Left lobe of liver (tissue), 2 donors: ENCODE measurements at regions not wholly inside any gene's neighbourhood (a gene's known extent, or its start where the extent isn't known, plus 50 kb on each side); places are given as distances from the start of the nearest gene placed in this dataset.
"Not testable (repeated sequence)": the region's sequence is repeated elsewhere in the genome, so short reads cannot be mapped to it uniquely, and the experiment has no call there.

ENCODE experiments used
- ATAC-seq: fragments of 200-7000 bp; cut with Tn5 transposase; one replicate; pipeline ENCODE4 v1.9.1; 2020; ENCODE audit warnings: mild to moderate bottlenecking, moderate library complexity
- DNase-seq: peaks from one replicate; pipeline ENCODE4 v3.0.0-alpha.2; 2020; ENCODE audit warnings: low spot score
- donor health status: DM: no; HTN: no; CAD: no; lungs with moderate emphysema.
- donor health status: DM: no; HTN: yes; CAD: no.

DNA sequence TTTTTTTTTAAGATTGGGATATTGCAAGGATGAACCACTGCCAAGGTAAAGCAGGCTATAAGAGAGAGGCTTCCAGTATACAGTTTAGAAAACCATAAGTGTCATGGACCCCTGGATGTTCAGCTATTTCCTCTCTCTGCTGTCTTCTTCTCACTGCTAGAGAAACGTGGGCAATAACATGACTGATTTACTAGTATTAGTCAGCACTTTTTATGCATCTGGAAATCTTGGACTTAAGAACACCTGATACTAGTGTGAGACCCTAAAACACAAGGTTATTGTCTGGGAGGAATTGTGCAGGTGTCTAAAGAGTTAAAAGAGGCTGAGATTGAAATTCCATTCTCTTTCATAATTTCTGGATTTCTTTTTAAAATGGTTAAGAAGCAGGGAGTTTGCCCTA is 460.6 kb upstream of the MCTP2 start:
- DNase-seq, result no peak

GRCh38 chr15:93762036-93762435 is 469.3 kb upstream of the MCTP2 start:
- DNase-seq (no peak), ATAC-seq (no peak)

More for the DNA sequence above, 460.6 kb upstream of the MCTP2 start:
- no peak for ATAC-seq

DNA sequence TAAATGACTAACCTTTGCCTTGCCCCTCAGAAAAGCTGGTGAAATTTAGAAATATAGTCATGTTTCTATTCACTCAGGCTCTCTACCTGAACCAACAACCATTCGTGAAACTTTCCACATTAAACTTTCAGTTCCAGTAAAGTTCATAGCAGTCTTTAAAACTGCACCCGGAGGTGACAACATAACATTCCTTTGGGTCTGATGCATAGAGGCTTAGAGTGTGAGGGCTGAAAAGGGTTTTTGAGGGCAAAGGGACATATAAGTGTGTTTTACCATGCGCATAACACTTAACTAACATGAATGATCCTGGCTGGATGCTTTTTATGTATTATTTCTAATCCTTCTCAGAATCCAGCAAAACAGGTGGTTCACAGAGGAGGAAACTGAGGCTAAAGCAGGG is 471.7 kb upstream of the MCTP2 start:
- DNase-seq (no peak), ATAC-seq (no peak)

- no peak for DNase-seq
- ATAC-seq, result no peak
These were observed 472.5 kb upstream of the MCTP2 start for GRCh38 chr15:93758824-93759223.

- ATAC-seq, result no peak
- DNase-seq, result no peak
These were observed 482.7 kb upstream of the MCTP2 start for GRCh38 chr15:93748710-93749109.

DNA sequence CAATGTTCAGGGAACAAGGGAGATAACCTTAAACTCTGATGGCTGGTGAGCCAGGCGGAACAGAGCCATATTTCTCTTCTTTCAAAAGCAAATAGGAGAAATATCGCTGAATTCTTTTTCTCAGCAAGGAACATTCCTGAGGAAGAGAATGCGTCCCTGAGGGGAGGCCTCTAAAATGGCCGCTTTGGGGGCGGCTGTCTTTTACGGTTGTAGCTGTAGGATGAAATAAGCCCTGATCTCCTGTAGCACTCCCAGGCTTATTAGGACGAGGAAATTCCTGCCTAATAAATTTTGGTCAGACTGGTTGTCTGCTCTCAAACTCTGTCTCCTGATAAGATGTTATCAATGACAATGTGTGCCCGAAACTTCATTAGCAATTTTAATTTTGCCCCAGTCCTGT is 496.4 kb upstream of the MCTP2 start:
- ATAC-seq, DNase-seq: not testable (repeated sequence)

DNA sequence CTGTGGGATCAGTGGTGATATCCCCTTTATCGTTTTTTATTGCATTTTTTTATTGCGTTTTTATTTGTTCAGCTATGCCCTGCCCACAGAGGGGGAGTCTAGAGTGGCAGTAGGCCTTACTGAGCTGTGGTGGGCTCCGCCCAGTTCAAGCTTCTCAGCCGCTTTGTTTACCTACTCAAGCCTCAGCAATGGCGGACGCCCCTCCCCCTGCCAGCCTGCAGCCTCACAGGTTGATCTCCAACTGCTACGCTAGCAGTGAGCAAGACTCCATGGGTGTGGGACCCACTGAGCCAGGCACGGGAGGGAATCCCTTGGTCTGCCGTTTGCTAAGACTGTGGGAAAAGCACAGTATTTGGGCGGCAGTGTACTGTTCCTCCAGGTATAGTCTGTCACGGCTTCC is 500.6 kb upstream of the MCTP2 start:
- no peak for DNase-seq
- ATAC-seq, result no peak

- ATAC-seq (no peak), DNase-seq (no peak)
These were observed 509.2 kb upstream of the MCTP2 start for GRCh38 chr15:93722165-93722564.

- no peak for ATAC-seq
- DNase-seq, result no peak
These were observed 510.8 kb upstream of the MCTP2 start for GRCh38 chr15:93720607-93721006.

DNA sequence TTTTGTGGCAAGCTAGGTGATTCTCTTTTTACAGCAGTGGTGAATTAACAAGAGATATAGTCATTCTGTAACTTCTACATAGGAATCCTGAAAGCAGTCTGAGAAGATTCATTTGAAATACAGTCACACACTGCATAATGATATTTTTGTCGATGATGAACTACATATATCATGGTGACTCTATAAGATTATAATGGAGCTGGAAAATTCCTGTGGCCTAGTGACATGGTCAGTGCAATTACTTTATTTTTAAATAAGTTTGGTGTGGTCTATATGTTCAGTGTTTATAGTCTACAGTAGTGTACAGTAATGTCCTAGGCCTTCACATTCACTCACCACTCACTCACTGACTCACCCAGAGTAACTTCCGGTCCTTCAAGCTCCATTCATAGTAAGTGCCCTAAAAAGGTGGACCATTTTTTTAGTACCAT is 511.4 kb upstream of the MCTP2 start:
- ATAC-seq (no peak), DNase-seq (no peak)

DNA sequence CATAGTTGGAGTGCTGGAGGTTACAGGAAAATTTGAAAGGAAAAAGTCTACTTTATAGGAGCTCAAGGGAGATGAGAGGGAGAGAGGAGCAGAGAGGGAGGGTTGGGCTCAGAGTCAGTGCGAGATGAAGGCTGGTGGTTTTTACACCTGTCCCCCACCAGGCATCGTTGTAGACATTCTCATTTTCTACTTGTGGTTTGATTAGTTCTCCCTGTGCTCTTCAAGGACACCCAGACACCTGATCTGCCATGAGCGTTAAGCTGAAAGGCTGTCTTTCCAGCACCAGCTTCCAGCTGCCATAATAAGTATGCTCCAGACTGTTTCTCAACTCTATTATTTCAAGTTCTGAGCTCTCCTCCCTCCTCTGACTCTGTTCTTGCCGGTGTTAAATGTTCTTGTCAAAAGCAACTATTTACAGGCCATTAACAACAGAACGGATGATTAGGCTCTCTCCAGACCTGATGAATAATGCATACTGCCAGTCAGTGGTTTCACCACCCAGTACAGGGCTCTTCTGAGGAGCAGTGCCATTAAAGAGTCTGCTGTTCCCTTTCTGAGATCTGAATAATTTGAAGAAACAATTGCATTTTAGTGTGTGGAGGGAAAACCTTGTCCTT is 514.6 kb upstream of the MCTP2 start:
- ATAC-seq, result no peak
- DNase-seq, result no peak

DNA sequence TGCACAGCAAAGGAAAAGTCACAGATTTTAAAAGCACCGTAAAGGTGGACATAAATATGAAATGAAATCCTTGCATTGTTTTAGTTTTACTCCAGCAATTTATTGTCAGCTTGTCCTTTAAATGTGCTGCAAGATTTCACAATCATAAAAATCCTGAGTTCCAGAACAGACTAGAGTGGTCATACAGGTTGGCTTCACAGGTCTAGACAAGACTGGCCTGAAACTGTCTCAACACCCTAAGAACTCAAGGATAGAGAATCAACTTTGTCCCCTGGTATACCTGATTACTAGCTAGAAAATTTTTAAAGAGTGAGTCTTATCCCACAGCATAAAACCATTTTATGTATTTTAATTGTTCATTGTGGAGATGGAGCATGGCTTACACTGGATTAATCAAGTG is 521.7 kb upstream of the MCTP2 start:
- no peak for DNase-seq
- ATAC-seq, result no peak

DNA sequence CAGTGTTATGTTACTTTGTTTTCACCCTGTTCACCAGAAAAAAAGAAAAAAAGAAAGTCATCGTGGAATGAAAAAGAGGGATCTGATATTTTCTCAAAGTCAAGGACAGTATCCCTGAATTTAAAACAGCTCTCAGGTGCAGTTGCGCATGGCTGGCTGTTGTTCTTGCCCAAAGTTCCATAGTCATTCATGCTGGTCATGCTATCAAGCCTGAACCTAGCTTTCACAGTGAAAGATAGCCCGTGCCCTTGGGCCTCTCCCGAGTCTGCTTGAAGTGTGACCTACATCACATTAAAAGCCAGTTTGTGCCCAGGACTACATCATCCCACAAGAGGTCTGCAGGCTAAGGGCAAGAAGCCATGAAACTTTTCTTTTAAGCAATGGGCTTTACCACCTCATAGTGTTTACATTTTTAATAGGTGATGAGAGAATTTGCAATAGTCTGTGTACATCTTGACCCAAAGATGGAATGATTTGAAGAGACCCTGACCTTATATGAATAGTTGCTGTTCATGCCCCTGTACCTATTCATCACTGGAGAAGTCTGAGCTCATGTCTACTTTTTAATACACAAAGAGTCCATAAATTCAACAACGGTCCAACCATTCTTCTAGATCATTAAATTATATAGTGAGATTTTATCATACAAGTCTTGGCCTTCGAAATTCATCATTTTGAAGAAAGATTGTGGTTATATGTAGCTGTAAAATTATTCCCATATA is 522.5 kb upstream of the MCTP2 start:
- no peak for ATAC-seq

DNA sequence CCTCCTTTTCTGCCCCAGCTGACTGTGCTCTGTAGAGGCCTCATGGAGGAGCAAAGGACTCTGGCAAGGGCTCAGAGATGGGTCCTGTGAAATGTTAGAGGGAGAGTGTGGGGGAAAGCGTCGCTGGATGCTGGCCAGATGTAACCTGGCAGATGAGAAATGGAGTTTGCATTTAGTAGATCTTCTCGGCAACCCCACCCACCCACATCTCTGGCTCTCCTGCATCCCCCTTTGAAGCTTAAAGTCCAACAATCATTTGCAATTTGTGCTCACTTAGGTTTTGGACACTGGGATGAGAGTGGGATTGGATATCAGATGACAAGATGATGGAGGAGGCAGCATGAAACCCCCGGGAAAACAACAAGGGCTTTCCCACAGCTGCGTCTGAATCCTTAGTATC is 523.6 kb upstream of the MCTP2 start:
- DNase-seq (no peak), ATAC-seq (no peak)

More for the DNA sequence above, 522.5 kb upstream of the MCTP2 start:
- DNase-seq, result no peak

DNA sequence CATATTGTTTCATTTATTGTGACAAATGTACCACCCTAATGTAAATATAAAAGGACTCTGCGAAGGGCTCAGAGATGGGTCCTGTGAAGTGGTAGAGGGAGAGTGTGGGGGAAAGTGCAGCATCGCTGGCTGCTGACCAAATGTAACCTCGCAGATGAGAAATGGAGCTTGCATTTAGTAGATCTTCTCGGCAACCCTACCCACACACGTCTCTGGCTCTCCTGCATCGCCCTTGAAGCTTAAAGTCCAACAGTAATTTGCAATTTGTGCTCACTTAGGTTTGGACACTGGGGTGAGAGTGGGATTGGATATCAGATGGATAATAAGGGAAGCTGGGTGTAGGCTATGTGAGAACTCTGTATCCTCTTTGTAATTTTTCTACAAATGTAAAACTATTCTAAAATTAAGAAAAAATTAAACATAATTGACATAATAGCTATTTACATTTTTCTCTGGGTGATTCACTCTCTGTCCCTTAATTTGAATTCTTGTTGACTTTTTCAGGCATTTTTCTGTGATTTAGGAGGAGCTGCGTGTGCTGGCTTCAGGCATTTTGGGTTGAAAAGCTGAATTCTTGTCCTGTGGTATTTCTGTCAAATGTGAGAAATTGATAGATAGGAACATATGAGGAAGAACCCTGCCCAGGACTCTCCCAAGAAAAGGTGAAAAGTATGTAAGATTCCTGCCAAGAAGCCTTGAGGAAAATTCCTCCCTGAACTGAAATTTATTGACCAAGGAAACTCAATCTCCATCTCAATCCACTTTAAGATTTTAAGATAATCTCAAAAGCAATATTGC is 524.7 kb upstream of the MCTP2 start:
- ATAC-seq (no peak), DNase-seq (no peak)

DNA sequence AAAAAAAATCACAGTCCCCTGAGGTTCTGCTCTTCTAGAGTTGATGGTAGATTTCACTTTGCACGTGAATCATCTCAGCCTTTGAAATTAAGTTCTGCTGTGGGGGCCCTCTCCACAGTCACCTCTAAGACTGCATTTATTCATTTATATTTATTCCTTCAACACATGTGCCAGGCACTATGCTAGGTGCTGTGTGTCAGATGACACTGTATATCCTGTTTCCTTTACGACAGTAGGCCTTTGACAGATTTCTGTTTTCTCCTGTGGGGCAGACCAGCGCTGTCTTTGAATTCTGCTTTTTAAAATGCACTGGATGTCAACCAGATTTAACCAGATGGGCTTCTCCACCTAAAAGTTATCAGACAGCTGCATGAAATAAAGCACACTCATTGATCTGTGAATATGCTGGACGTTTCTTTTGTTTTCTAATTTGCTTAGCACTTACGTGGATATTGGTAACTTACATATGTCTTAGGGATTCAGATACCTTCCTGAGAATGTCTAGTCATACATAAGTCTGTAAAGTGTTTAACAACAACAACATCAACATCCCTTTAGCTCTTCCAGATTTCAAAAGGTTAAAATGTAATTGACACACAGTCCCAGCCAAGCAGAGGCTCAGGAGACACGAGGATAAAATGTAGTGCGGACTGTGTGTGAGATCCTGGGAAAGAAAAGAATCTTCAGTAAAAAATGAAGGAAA is 525.5 kb upstream of the MCTP2 start:
- no peak for DNase-seq

DNA sequence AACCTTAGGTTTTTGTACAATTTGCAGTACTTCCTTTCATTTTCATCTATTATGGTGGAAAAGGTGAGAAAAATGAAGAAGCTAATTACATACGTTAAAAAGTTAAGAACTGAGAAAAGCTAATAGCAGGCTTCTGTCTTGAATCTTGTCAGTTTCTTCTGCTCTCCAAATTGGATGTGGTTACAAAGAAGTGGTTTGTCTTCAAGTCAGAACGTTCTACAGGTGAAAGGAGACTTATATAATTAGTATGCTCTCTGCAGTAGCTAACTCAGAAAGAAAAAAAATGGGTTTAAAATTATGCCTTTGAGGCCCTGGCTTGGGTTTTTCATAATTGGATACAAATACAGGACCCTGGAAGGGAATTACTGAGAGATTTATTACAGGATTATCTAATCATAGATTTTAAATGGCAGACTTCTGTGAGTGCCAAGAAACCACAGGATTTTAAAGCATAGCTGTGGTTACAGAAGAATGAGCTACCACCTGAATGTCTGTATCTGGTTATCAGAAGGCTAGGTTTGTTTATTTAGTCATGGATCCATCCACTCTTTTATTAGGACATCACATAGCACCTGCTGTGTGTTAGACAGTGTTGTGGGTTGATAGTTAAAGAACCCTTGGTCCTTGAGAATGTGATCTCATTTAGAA is 528.1 kb upstream of the MCTP2 start:
- ATAC-seq, result no peak

More for the DNA sequence above, 525.5 kb upstream of the MCTP2 start:
- no peak for ATAC-seq

GRCh38 chr15:93700051-93700450 is 531.3 kb upstream of the MCTP2 start:
- ATAC-seq (no peak), DNase-seq (no peak)

More for the DNA sequence above, 528.1 kb upstream of the MCTP2 start:
- no peak for DNase-seq

DNA sequence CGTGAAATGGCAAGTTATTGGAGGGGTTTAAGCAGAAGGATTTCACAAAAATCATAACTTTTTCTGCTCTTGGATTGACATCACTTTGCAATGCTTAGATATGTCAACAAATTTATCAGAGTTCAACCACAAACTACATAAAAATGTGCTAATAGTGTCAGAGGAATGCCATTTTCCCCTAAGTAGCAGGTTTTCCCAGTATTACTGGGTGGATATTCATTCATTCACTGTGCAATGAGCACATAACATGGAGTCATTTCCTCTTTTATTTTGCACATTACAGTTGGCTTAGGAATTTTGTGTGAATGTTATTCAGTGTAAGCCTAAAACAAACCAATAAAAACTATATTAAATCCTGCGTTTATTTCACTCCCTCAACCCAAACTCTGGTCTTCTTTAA is 537.3 kb upstream of the MCTP2 start:
- no peak for DNase-seq
- no peak for ATAC-seq

- ATAC-seq (no peak), DNase-seq (no peak)
These were observed 547.7 kb upstream of the MCTP2 start for GRCh38 chr15:93683651-93684050.
